ENCODE measurements at regions not wholly inside any gene's neighbourhood (a gene's known extent, or its start where the extent isn't known, plus 50 kb on each side); places are given as distances from the start of the nearest gene placed in this dataset.
"Not testable (repeated sequence)": the region's sequence is repeated elsewhere in the genome, so short reads cannot be mapped to it uniquely, and the experiment has no call there.

- no peak for TF ChIP-seq CTCF (IDR thresholded peaks at IDR 0.05; ENCODE audit: low read depth, low read length)
These were observed 71.3 kb upstream of the NPAS2 start for GRCh38 chr2:100748673-100749072.

GRCh38 chr2:100749771-100750542, 70.0 kb upstream of the NPAS2 start:
- DNase-seq (ENCODE audit: low read depth in 2 of 2): no peak
- no peak for TF ChIP-seq CTCF (IDR thresholded peaks at IDR 0.05; ENCODE audit: low read depth, low read length)
- H3K4me3 ChIP-seq (replicated peaks in 1 of 2; ENCODE audit: low read depth in 2 of 2, low read length in 2 of 2): no peak overlapping the region

More at GRCh38 chr2:100748673-100749072, 71.3 kb upstream of the NPAS2 start:
- peak in 1 of 2 donors; percentile 43 for DNase-seq (ENCODE audit: low read depth in 2 of 2)
- no peak overlapping the region for H3K4me3 ChIP-seq (replicated peaks in 1 of 2; ENCODE audit: low read depth in 2 of 2, low read length in 2 of 2)

GRCh38 chr2:100751871-100752625, 67.9 kb upstream of the NPAS2 start:
- DNase-seq (ENCODE audit: low read depth in 2 of 2): peak; percentile 76 to 85
- H3K4me3 ChIP-seq (replicated peaks in 1 of 2; ENCODE audit: low read depth in 2 of 2, low read length in 2 of 2): not testable (repeated sequence)

- H3K4me3 ChIP-seq (replicated peaks in 1 of 2; ENCODE audit: low read depth in 2 of 2, low read length in 2 of 2): no peak overlapping the region
- DNase-seq (ENCODE audit: low read depth in 2 of 2): peak; percentile 94 to 96
- TF ChIP-seq CTCF (IDR thresholded peaks at IDR 0.05; ENCODE audit: low read depth, low read length): no peak
These were observed 67.2 kb upstream of the NPAS2 start for GRCh38 chr2:100752628-100753333.

- no peak for TF ChIP-seq CTCF (IDR thresholded peaks at IDR 0.05; ENCODE audit: low read depth, low read length)
- DNase-seq (ENCODE audit: low read depth in 2 of 2): no peak
- no peak overlapping the region for H3K4me3 ChIP-seq (replicated peaks in 1 of 2; ENCODE audit: low read depth in 2 of 2, low read length in 2 of 2)
These were observed 66.5 kb upstream of the NPAS2 start for GRCh38 chr2:100753444-100753843.

- no peak for DNase-seq (ENCODE audit: low read depth in 2 of 2)
- H3K4me3 ChIP-seq (replicated peaks in 1 of 2; ENCODE audit: low read depth in 2 of 2, low read length in 2 of 2): no peak overlapping the region
- TF ChIP-seq CTCF (IDR thresholded peaks at IDR 0.05; ENCODE audit: low read depth, low read length): no peak
These were observed 66.1 kb upstream of the NPAS2 start for GRCh38 chr2:100753881-100754280.

- DNase-seq (ENCODE audit: low read depth in 2 of 2): peak; percentile 39 to 73
These were observed 65.0 kb upstream of the NPAS2 start for GRCh38 chr2:100754951-100755350.

More at GRCh38 chr2:100754951-100755350, 65.0 kb upstream of the NPAS2 start:
- no peak for TF ChIP-seq CTCF (IDR thresholded peaks at IDR 0.05; ENCODE audit: low read depth, low read length)
- H3K4me3 ChIP-seq (replicated peaks in 1 of 2; ENCODE audit: low read depth in 2 of 2, low read length in 2 of 2): no peak overlapping the region
